Mesendoderm (in vitro differentiated cells): ENCODE measurements at regions not wholly inside any gene's neighbourhood (a gene's known extent, or its start where the extent isn't known, plus 50 kb on each side); places are given as distances from the start of the nearest gene placed in this dataset.
"Not testable (repeated sequence)": the region's sequence is repeated elsewhere in the genome, so short reads cannot be mapped to it uniquely, and the experiment has no call there.

Source experiments
- DNase-seq: peaks from one replicate; pipeline ENCODE4 v3.0.0; 2013
- H2AK5ac ChIP-seq: 2 replicates; pipeline ENCODE4 v1.6.1; 2013; ENCODE audit warnings: low read length, inconsistent platforms
- H2BK120ac ChIP-seq: 2 replicates; pipeline ENCODE4 v1.6.1; 2013; ENCODE audit warnings: low read depth, mild to moderate bottlenecking, low read length, moderate library complexity, mixed read lengths
- H2BK15ac ChIP-seq: replicated peaks from 2 replicates; pipeline ENCODE4 v1.6.1; 2013; ENCODE audit warnings: low read depth, mild to moderate bottlenecking, moderate library complexity
- H2BK5ac ChIP-seq: 2 replicates; pipeline ENCODE4 v1.6.1; 2013; ENCODE audit warnings: low read length, inconsistent platforms
- H3K18ac ChIP-seq: 2 replicates; pipeline ENCODE4 v1.6.1; 2013; ENCODE audit warnings: mild to moderate bottlenecking, low read length, mixed read lengths
- H3K23ac ChIP-seq: one replicate; pipeline ENCODE4 v1.6.1; 2013; ENCODE audit warnings: low read length
- H3K27ac ChIP-seq: 2 replicates; pipeline ENCODE4 v1.5.1; 2013; ENCODE audit warnings: low read depth, mild to moderate bottlenecking, inconsistent platforms, low read length, moderate library complexity
- H3K27me3 ChIP-seq: 2 replicates; pipeline ENCODE4 v1.6.1; 2013; ENCODE audit warnings: low read length, control low read depth, mild to moderate bottlenecking, inconsistent platforms; ENCODE audit not compliant: insufficient read depth, poor library complexity
- H3K36me3 ChIP-seq: 2 replicates; pipeline ENCODE4 v1.6.1; 2013; ENCODE audit warnings: low read length, inconsistent platforms; ENCODE audit not compliant: control insufficient read depth, insufficient read depth
- H3K4ac ChIP-seq: one replicate; pipeline ENCODE4 v1.6.1; 2013; ENCODE audit warnings: low read depth, mild to moderate bottlenecking, low read length, moderate library complexity
- H3K4me1 ChIP-seq: 2 replicates; pipeline ENCODE4 v1.6.1; 2013; ENCODE audit warnings: low read depth, low read length, inconsistent platforms; ENCODE audit not compliant: control insufficient read depth
- H3K4me2 ChIP-seq: 2 replicates; pipeline ENCODE4 v1.6.1; 2013; ENCODE audit warnings: low read length
- H3K4me3 ChIP-seq: 2 replicates; pipeline ENCODE4 v1.5.1; 2013; ENCODE audit warnings: mild to moderate bottlenecking, low read length
- H3K56ac ChIP-seq: one replicate; pipeline ENCODE4 v1.6.1; 2013; ENCODE audit warnings: low read length
- H3K79me1 ChIP-seq: 2 replicates; pipeline ENCODE4 v1.6.1; 2013; ENCODE audit warnings: low read length, inconsistent platforms
- H3K79me2 ChIP-seq: 2 replicates; pipeline ENCODE4 v1.6.1; 2013; ENCODE audit warnings: mild to moderate bottlenecking, low read length; ENCODE audit not compliant: control insufficient read depth, insufficient read depth
- H3K9ac ChIP-seq: 2 replicates; pipeline ENCODE4 v1.6.1; 2013; ENCODE audit warnings: low read length, inconsistent platforms
- H4K5ac ChIP-seq: one replicate; pipeline ENCODE4 v1.6.1; 2013; ENCODE audit warnings: low read length
- H4K8ac ChIP-seq: one replicate; pipeline ENCODE4 v1.6.1; 2013; ENCODE audit warnings: low read depth, mild to moderate bottlenecking, control low read depth, low read length, moderate library complexity
- WGBS: extraction: QIAGEN DNeasy Blood & Tissue Kit; methylation state at CpG from one replicate; pipeline ENCODE4 v1.1.7; 2013; ENCODE audit warnings: low lambda C conversion rate, missing lambda C conversion rate; ENCODE audit not compliant: insufficient coverage; ENCODE audit errors: extremely low coverage; 5-methylcytosine and 5-hydroxymethylcytosine counted together

DNA sequence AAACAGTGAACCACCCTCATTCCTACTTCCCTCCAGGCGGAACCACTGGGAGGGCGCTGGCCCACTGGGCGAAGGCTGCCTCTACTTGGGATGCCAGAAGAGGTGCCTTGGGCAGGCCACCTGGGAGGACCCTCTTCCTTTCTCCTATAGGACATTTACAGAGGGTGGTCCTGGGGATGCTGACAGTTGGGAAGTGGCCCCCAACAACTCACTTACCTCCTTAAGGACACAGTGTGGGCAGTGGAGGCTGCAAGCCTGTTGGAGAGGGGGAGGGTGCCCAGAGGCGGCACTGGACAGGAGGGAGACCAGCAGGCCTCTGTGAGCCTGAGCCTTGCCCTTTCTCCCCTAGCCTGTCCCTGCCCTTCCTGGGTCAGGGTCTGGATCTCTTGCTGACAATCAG lies 346.4 kb upstream of the HS6ST1 start:
- H3K79me2 ChIP-seq = no peaks in the 10 kb centered on the region
- WGBS = no CpG with 5 or more reads among the region's 4 CpGs
- H3K36me3 ChIP-seq = no peaks in the 10 kb centered on the region

GRCh38 chr2:128666596-128666995 lies 347.9 kb upstream of the HS6ST1 start:
- Histone ChIP-seq H3K79me1 (no peaks in the 10 kb centered on the region), H3K4me3 (no peak overlapping the region), H2BK5ac (no peak overlapping the region), H3K4me1 (peaks cover 3% of the 10 kb centered on the region), H3K9ac (no peak overlapping the region), H3K36me3 (no peaks in the 10 kb centered on the region), H3K27me3 (no peaks in the 10 kb centered on the region), H4K5ac (no peak overlapping the region), H2AK5ac (peak overlapping the region; percentile 65), H3K79me2 (no peaks in the 10 kb centered on the region), H2BK15ac (no peak overlapping the region), H3K4me2 (no peak overlapping the region), H2BK120ac (no peak overlapping the region), H3K56ac (no peak overlapping the region), H3K23ac (peak overlapping the region; percentile 66), H3K27ac (no peak overlapping the region), H3K18ac (no peak overlapping the region), H3K4ac (no peak overlapping the region), H4K8ac (no peak overlapping the region)
- WGBS = no CpG with 5 or more reads among the region's 6 CpGs
- DNase-seq = no peak

More for the DNA sequence above, 346.4 kb upstream of the HS6ST1 start:
- peaks cover 3% of the 10 kb centered on the region for H3K4me1 ChIP-seq
- no peak overlapping the region for H3K4me2 ChIP-seq
- no peak overlapping the region for H3K4me3 ChIP-seq
- no peak overlapping the region for H2BK5ac ChIP-seq
- H3K18ac ChIP-seq = no peak overlapping the region
- H3K27ac ChIP-seq = no peak overlapping the region
- no peak overlapping the region for H3K23ac ChIP-seq
- no peak overlapping the region for H2BK15ac ChIP-seq
- peak overlapping the region; percentile 25 for H3K56ac ChIP-seq
- H3K4ac ChIP-seq = no peak overlapping the region
- H4K8ac ChIP-seq = no peak overlapping the region
- no peak overlapping the region for H4K5ac ChIP-seq
- no peak for DNase-seq
- H2BK120ac ChIP-seq = no peak overlapping the region
- H3K9ac ChIP-seq = no peak overlapping the region
- no peaks in the 10 kb centered on the region for H3K79me1 ChIP-seq
- peak overlapping the region; percentile 32 for H2AK5ac ChIP-seq
- H3K27me3 ChIP-seq = no peaks in the 10 kb centered on the region

- H4K5ac ChIP-seq = no peak overlapping the region
- H2BK5ac ChIP-seq = no peak overlapping the region
- no peak overlapping the region for H2BK120ac ChIP-seq
- H3K23ac ChIP-seq = no peak overlapping the region
- WGBS = no CpG with 5 or more reads among the region's 7 CpGs
- peaks cover 3% of the 10 kb centered on the region for H3K4me1 ChIP-seq
- no peak overlapping the region for H4K8ac ChIP-seq
- no peaks in the 10 kb centered on the region for H3K36me3 ChIP-seq
- H3K27me3 ChIP-seq = no peaks in the 10 kb centered on the region
- H3K27ac ChIP-seq = no peak overlapping the region
- H3K18ac ChIP-seq = no peak overlapping the region
- no peak overlapping the region for H2BK15ac ChIP-seq
- DNase-seq = no peak
- H3K79me2 ChIP-seq = no peaks in the 10 kb centered on the region
- no peak overlapping the region for H3K56ac ChIP-seq
- H2AK5ac ChIP-seq = no peak overlapping the region
- no peak overlapping the region for H3K9ac ChIP-seq
- H3K4me2 ChIP-seq = no peak overlapping the region
- no peak overlapping the region for H3K4ac ChIP-seq
- H3K79me1 ChIP-seq = no peaks in the 10 kb centered on the region
- H3K4me3 ChIP-seq = no peak overlapping the region
These were observed 348.7 kb upstream of the HS6ST1 start for GRCh38 chr2:128667391-128667790.

GRCh38 chr2:128668946-128669345 lies 350.3 kb upstream of the HS6ST1 start:
- no peak overlapping the region for H3K4me3 ChIP-seq
- WGBS = no CpG with 5 or more reads among the region's 2 CpGs

GRCh38 chr2:128670066-128670465 lies 351.4 kb upstream of the HS6ST1 start:
- Histone ChIP-seq H2BK120ac (no peak overlapping the region), H3K4ac (no peak overlapping the region), H3K9ac (no peak overlapping the region), H3K79me2 (no peaks in the 10 kb centered on the region), H3K4me1 (no peaks in the 10 kb centered on the region), H3K79me1 (no peaks in the 10 kb centered on the region), H3K36me3 (no peaks in the 10 kb centered on the region), H3K27me3 (no peaks in the 10 kb centered on the region), H3K23ac (no peak overlapping the region), H2BK15ac (no peak overlapping the region), H3K56ac (no peak overlapping the region), H3K4me3 (no peak overlapping the region), H3K18ac (no peak overlapping the region), H4K5ac (no peak overlapping the region), H2AK5ac (no peak overlapping the region), H4K8ac (no peak overlapping the region), H3K27ac (no peak overlapping the region), H3K4me2 (no peak overlapping the region), H2BK5ac (no peak overlapping the region)
- DNase-seq = no peak
- no CpG with 5 or more reads among the region's 1 CpG for WGBS

More at GRCh38 chr2:128668946-128669345, 350.3 kb upstream of the HS6ST1 start:
- Histone ChIP-seq H3K36me3 (no peaks in the 10 kb centered on the region), H3K18ac (no peak overlapping the region), H3K4me1 (peaks cover 3% of the 10 kb centered on the region), H3K23ac (no peak overlapping the region), H3K56ac (no peak overlapping the region), H3K27ac (no peak overlapping the region), H2BK5ac (no peak overlapping the region), H3K4me2 (no peak overlapping the region), H2BK15ac (no peak overlapping the region), H3K79me1 (no peaks in the 10 kb centered on the region), H2AK5ac (no peak overlapping the region), H3K79me2 (no peaks in the 10 kb centered on the region), H4K5ac (no peak overlapping the region), H3K9ac (no peak overlapping the region), H3K4ac (no peak overlapping the region), H3K27me3 (no peaks in the 10 kb centered on the region), H2BK120ac (no peak overlapping the region), H4K8ac (no peak overlapping the region)
- DNase-seq = peak; percentile 60

DNA sequence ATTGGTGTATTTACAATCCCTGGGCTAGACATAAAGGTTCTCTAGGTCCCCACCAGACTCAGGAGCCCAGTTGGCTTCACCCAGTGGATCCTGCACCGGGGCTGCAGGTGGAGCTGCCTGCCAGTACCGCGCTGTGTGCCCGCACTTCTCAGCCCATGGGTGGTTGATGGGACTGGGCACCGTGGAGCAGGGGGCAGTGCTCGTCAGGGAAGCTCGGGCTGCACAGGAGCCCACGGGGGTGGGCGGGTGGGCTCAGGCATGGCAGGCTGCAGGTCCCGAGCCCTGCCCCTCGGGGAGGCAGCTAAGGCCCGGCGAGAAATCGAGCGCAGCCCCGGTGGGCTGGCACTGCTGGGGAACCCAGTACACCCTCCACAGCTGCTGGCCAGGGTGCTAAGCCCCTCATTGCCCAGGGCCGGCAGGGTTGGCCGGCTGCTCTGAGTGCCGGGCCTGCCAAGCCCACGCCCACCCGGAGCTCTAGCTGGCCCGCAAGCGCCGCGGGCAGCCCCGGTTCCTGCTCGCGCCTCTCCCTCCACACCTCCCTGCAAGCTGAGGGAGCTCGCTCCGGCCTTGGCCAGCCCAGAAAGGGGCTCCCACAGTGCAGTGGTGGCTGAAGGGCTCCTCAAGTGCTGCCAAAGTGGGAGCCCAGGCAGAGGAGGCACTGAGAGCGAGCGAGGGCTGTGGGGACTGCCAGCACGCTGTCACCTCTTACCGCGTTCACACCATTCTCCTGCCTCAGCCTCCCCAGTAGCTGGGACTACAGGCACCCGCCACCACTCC lies 353.5 kb upstream of the HS6ST1 start:
- H2BK120ac ChIP-seq, H3K79me1 ChIP-seq, H3K4me3 ChIP-seq, H3K23ac ChIP-seq, H3K36me3 ChIP-seq, H2BK15ac ChIP-seq, H2AK5ac ChIP-seq, DNase-seq, H3K4ac ChIP-seq, H3K56ac ChIP-seq, H3K18ac ChIP-seq, H3K4me1 ChIP-seq, H2BK5ac ChIP-seq, H3K79me2 ChIP-seq, H3K27me3 ChIP-seq, H3K27ac ChIP-seq, H4K8ac ChIP-seq, H3K9ac ChIP-seq, H3K4me2 ChIP-seq, H4K5ac ChIP-seq: not testable (repeated sequence)
- no CpG with 5 or more reads among the region's 36 CpGs for WGBS
